ENCODE measurements at regions not wholly inside any gene's neighbourhood (a gene's known extent, or its start where the extent isn't known, plus 50 kb on each side); places are given as distances from the start of the nearest gene placed in this dataset.

GRCh38 chr15:25981114-25981513 lies 118.0 kb upstream of the ATP10A start:
- Mint-ChIP-seq H3K9me3 (no peaks in the 10 kb centered on the region), H3K27me3 (no peaks in the 10 kb centered on the region), H3K4me1 (no peaks in the 10 kb centered on the region), H3K27ac (no peak overlapping the region), H3K36me3 (ENCODE audit: low read depth) (no peaks in the 10 kb centered on the region), H3K4me3 (no peak overlapping the region)
- POLR2A ChIA-PET = no interaction called here
- CTCF ChIA-PET = no interaction called here
- DNase-seq = no peak

GRCh38 chr15:25972141-25972675 lies 109.1 kb upstream of the ATP10A start:
- H3K4me1 Mint-ChIP-seq = no peaks in the 10 kb centered on the region
- ChIA-PET CTCF (no interaction called here), POLR2A (no interaction called here)
- H3K27me3 Mint-ChIP-seq = peaks cover 4% of the 10 kb centered on the region
- no peaks in the 10 kb centered on the region for H3K36me3 Mint-ChIP-seq (ENCODE audit: low read depth)
- no peak for DNase-seq
- H3K9me3 Mint-ChIP-seq = no peaks in the 10 kb centered on the region
- no peak overlapping the region for H3K4me3 Mint-ChIP-seq
- H3K27ac Mint-ChIP-seq = no peak overlapping the region

- Mint-ChIP-seq H3K9me3 (no peaks in the 10 kb centered on the region), H3K27ac (no peak overlapping the region), H3K36me3 (ENCODE audit: low read depth) (no peaks in the 10 kb centered on the region), H3K27me3 (peaks cover 4% of the 10 kb centered on the region), H3K4me3 (no peak overlapping the region), H3K4me1 (no peaks in the 10 kb centered on the region)
- ChIA-PET POLR2A (no interaction called here), CTCF (no interaction called here)
- no peak for DNase-seq
These were observed 107.9 kb upstream of the ATP10A start for GRCh38 chr15:25971053-25971452.

GRCh38 chr15:25969886-25970285 lies 106.8 kb upstream of the ATP10A start:
- ChIA-PET POLR2A (no interaction called here), CTCF (no interaction called here)
- no peaks in the 10 kb centered on the region for H3K36me3 Mint-ChIP-seq (ENCODE audit: low read depth)
- DNase-seq = no peak
- no peaks in the 10 kb centered on the region for H3K9me3 Mint-ChIP-seq
- peaks cover 4% of the 10 kb centered on the region for H3K27me3 Mint-ChIP-seq
- H3K4me1 Mint-ChIP-seq = no peaks in the 10 kb centered on the region
- H3K4me3 Mint-ChIP-seq = no peak overlapping the region
- no peak overlapping the region for H3K27ac Mint-ChIP-seq

- Mint-ChIP-seq H3K4me1 (no peaks in the 10 kb centered on the region), H3K9me3 (no peaks in the 10 kb centered on the region), H3K27ac (no peak overlapping the region), H3K4me3 (no peak overlapping the region), H3K36me3 (ENCODE audit: low read depth) (no peaks in the 10 kb centered on the region), H3K27me3 (peaks cover 4% of the 10 kb centered on the region)
- CTCF ChIA-PET = no interaction called here
- POLR2A ChIA-PET = no interaction called here
- no peak for DNase-seq
These were observed 104.0 kb upstream of the ATP10A start for GRCh38 chr15:25967116-25967515.

- POLR2A ChIA-PET = no interaction called here
- CTCF ChIA-PET = no interaction called here
- no peaks in the 10 kb centered on the region for H3K4me1 Mint-ChIP-seq
- peaks cover 3% of the 10 kb centered on the region for H3K27me3 Mint-ChIP-seq
- H3K27ac Mint-ChIP-seq = no peak overlapping the region
- no peak for DNase-seq
- no peak overlapping the region for H3K4me3 Mint-ChIP-seq
- H3K9me3 Mint-ChIP-seq = no peaks in the 10 kb centered on the region
- H3K36me3 Mint-ChIP-seq (ENCODE audit: low read depth) = no peaks in the 10 kb centered on the region
These were observed 102.2 kb upstream of the ATP10A start for GRCh38 chr15:25965326-25965725.

GRCh38 chr15:25960273-25960672 lies 97.1 kb upstream of the ATP10A start:
- H3K27me3 Mint-ChIP-seq = no peaks in the 10 kb centered on the region
- H3K9me3 Mint-ChIP-seq = no peaks in the 10 kb centered on the region
- H3K4me3 Mint-ChIP-seq = no peak overlapping the region
- no peak overlapping the region for H3K27ac Mint-ChIP-seq
- ChIA-PET CTCF (no interaction called here), POLR2A (no interaction called here)
- no peaks in the 10 kb centered on the region for H3K36me3 Mint-ChIP-seq (ENCODE audit: low read depth)
- H3K4me1 Mint-ChIP-seq = no peaks in the 10 kb centered on the region
- DNase-seq = no peak

GRCh38 chr15:25959100-25959499 lies 96.0 kb upstream of the ATP10A start:
- Mint-ChIP-seq H3K36me3 (ENCODE audit: low read depth) (no peaks in the 10 kb centered on the region), H3K27ac (no peak overlapping the region), H3K4me3 (no peak overlapping the region), H3K9me3 (no peaks in the 10 kb centered on the region), H3K27me3 (no peaks in the 10 kb centered on the region), H3K4me1 (no peaks in the 10 kb centered on the region)
- no peak for DNase-seq
- POLR2A ChIA-PET = no interaction called here
- CTCF ChIA-PET = no interaction called here

GRCh38 chr15:25955628-25956027 lies 92.5 kb upstream of the ATP10A start:
- H3K36me3 Mint-ChIP-seq (ENCODE audit: low read depth) = no peaks in the 10 kb centered on the region
- H3K4me3 Mint-ChIP-seq = no peak overlapping the region
- no peak for DNase-seq
- no peaks in the 10 kb centered on the region for H3K4me1 Mint-ChIP-seq
- no peak overlapping the region for H3K27ac Mint-ChIP-seq
- no peaks in the 10 kb centered on the region for H3K27me3 Mint-ChIP-seq
- H3K9me3 Mint-ChIP-seq = peaks cover 4% of the 10 kb centered on the region
- ChIA-PET POLR2A (no interaction called here), CTCF (no interaction called here)

GRCh38 chr15:25954398-25954797 lies 91.3 kb upstream of the ATP10A start:
- Mint-ChIP-seq H3K36me3 (ENCODE audit: low read depth) (no peaks in the 10 kb centered on the region), H3K4me1 (no peaks in the 10 kb centered on the region), H3K27me3 (no peaks in the 10 kb centered on the region), H3K27ac (no peak overlapping the region), H3K9me3 (peaks cover 4% of the 10 kb centered on the region), H3K4me3 (no peak overlapping the region)
- DNase-seq = no peak
- POLR2A ChIA-PET = no interaction called here
- CTCF ChIA-PET = no interaction called here

GRCh38 chr15:25950014-25950413 lies 86.9 kb upstream of the ATP10A start:
- CTCF ChIA-PET = no interaction called here
- no peak overlapping the region for H3K4me3 Mint-ChIP-seq
- POLR2A ChIA-PET = no interaction called here

GRCh38 chr15:25947323-25948314 lies 84.5 kb upstream of the ATP10A start:
- H3K27me3 Mint-ChIP-seq = no peaks in the 10 kb centered on the region
- DNase-seq = no peak
- POLR2A ChIA-PET = no interaction called here
- H3K4me3 Mint-ChIP-seq = no peak overlapping the region
- H3K4me1 Mint-ChIP-seq = no peaks in the 10 kb centered on the region
- H3K9me3 Mint-ChIP-seq = no peaks in the 10 kb centered on the region
- no peaks in the 10 kb centered on the region for H3K36me3 Mint-ChIP-seq (ENCODE audit: low read depth)
- no peak overlapping the region for H3K27ac Mint-ChIP-seq
- CTCF ChIA-PET = interaction anchor here (1.5 kb wide), 1 partner anchor 14 kb away, joined by 4 read pairs; no protein-coding TSS in a partner anchor

More at GRCh38 chr15:25950014-25950413, 86.9 kb upstream of the ATP10A start:
- Mint-ChIP-seq H3K36me3 (ENCODE audit: low read depth) (no peaks in the 10 kb centered on the region), H3K27me3 (no peaks in the 10 kb centered on the region), H3K9me3 (peaks cover 4% of the 10 kb centered on the region), H3K4me1 (no peaks in the 10 kb centered on the region), H3K27ac (no peak overlapping the region)
- no peak for DNase-seq

- DNase-seq = no peak
- POLR2A ChIA-PET = no interaction called here
- Mint-ChIP-seq H3K27me3 (no peaks in the 10 kb centered on the region), H3K4me1 (no peaks in the 10 kb centered on the region), H3K9me3 (no peaks in the 10 kb centered on the region), H3K36me3 (ENCODE audit: low read depth) (no peaks in the 10 kb centered on the region), H3K27ac (no peak overlapping the region), H3K4me3 (no peak overlapping the region)
- CTCF ChIA-PET = no interaction called here
These were observed 83.2 kb upstream of the ATP10A start for GRCh38 chr15:25946241-25946805.

GRCh38 chr15:25944386-25944785 lies 81.3 kb upstream of the ATP10A start:
- Mint-ChIP-seq H3K4me3 (no peak overlapping the region), H3K27me3 (no peaks in the 10 kb centered on the region), H3K9me3 (no peaks in the 10 kb centered on the region), H3K36me3 (ENCODE audit: low read depth) (no peaks in the 10 kb centered on the region), H3K27ac (no peak overlapping the region), H3K4me1 (no peaks in the 10 kb centered on the region)
- ChIA-PET POLR2A (no interaction called here), CTCF (interaction anchor here (0.9 kb wide), 1 partner anchor 10 kb away, joined by 4 read pairs; no protein-coding TSS in a partner anchor)
- no peak for DNase-seq

Data from activated CD4-positive, alpha-beta memory T cell treated with anti-CD3 and anti-CD28 coated beads, Interleukin-2, amount 10 ng/mL, durations not matched to agents 7 days and 5 days (primary cell).